22Rv1 (cell line): ENCODE measurements at regions not wholly inside any gene's neighbourhood (a gene's known extent, or its start where the extent isn't known, plus 50 kb on each side); places are given as distances from the start of the nearest gene placed in this dataset.

Experiments used
- ZFX ChIP-seq: fragments of 450-650 bp; IDR thresholded peaks from 2 replicates; pipeline ENCODE4 v1.6.1; 2017; ENCODE audit warnings: antibody characterized with exemption, borderline replicate concordance
- TF ChIP-seq, protein P1 (sequence below): fragments of 450-650 bp; IDR thresholded peaks from 2 replicates; pipeline ENCODE4 v1.5.1; 2017; ENCODE audit warnings: mild to moderate bottlenecking

DNA sequence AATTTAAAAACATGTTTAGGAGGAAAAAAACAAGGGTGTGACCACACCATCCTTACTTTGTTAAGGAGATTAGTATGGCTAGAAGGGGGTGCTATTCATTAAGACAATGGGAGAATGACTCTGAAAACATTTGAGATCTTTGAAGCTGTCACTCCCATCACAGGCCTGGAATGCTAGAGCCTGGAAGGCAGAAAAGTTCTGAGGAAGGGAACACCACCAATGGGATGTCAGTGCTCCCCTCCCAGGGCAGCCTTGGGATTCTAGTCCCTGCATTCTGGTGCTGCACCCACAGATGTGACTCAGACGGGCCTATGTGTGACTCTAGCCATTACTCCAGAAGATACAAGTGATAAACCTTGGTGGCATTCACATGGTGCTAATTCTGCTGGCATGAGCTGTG is 162.2 kb upstream of the ANXA10 start:
- TF ChIP-seq, protein P1, sequence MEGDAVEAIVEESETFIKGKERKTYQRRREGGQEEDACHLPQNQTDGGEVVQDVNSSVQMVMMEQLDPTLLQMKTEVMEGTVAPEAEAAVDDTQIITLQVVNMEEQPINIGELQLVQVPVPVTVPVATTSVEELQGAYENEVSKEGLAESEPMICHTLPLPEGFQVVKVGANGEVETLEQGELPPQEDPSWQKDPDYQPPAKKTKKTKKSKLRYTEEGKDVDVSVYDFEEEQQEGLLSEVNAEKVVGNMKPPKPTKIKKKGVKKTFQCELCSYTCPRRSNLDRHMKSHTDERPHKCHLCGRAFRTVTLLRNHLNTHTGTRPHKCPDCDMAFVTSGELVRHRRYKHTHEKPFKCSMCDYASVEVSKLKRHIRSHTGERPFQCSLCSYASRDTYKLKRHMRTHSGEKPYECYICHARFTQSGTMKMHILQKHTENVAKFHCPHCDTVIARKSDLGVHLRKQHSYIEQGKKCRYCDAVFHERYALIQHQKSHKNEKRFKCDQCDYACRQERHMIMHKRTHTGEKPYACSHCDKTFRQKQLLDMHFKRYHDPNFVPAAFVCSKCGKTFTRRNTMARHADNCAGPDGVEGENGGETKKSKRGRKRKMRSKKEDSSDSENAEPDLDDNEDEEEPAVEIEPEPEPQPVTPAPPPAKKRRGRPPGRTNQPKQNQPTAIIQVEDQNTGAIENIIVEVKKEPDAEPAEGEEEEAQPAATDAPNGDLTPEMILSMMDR, result no peak
- TF ChIP-seq ZFX, result no peak
